ENCODE measurements at regions not wholly inside any gene's neighbourhood (a gene's known extent, or its start where the extent isn't known, plus 50 kb on each side); places are given as distances from the start of the nearest gene placed in this dataset.

GRCh38 chr13:50224534-50224933 lies 209.3 kb downstream of the KCNRG start:
- Histone ChIP-seq H3K4ac (ENCODE audit: low read depth, low read length) (no peak overlapping the region), H4K5ac (ENCODE audit: low read depth, low read length) (no peak overlapping the region), H3K9me1 (ENCODE audit: insufficient read depth, low read length) (peaks cover 4% of the 10 kb centered on the region; the same call in 1 of the 2 replicates), H3K79me1 (ENCODE audit: low read depth in 1 of 2, low read length in 2 of 2) (no peaks in the 10 kb centered on the region), H3K23ac (ENCODE audit: low read depth, low read length) (no peak overlapping the region), H3K27ac (ENCODE audit: insufficient read depth, low read length) (no peak overlapping the region), H3K4me2 (ENCODE audit: low read depth, low read length) (no peak overlapping the region), H4K91ac (ENCODE audit: insufficient read depth, low read depth, low read length) (no peak overlapping the region), H2BK120ac (ENCODE audit: low read depth, low read length) (no peak overlapping the region), H3K36me3 (ENCODE audit: control insufficient read depth, insufficient read depth, low read length) (no peaks in the 10 kb centered on the region), H3K9ac (ENCODE audit: low read depth, low read length) (no peak overlapping the region), H3K56ac (ENCODE audit: extremely low read depth, insufficient read depth, low read length) (no peak overlapping the region), H2BK5ac (ENCODE audit: low read depth, low read length, poor library complexity, severe bottlenecking) (no peak overlapping the region), H2AFZ (replicated peaks; ENCODE audit: low read length, poor library complexity) (no peak overlapping the region), H3K4me3 (ENCODE audit: insufficient read depth, low read depth, low read length) (no peak overlapping the region), H4K20me1 (ENCODE audit: insufficient read depth, low read length) (no peaks in the 10 kb centered on the region), H4K8ac (ENCODE audit: low read depth in 2 of 2, low read length in 2 of 2) (no peak overlapping the region), H2BK15ac (ENCODE audit: low read depth, low read length) (no peak overlapping the region), H3K9me3 (ENCODE audit: control insufficient read depth, insufficient read depth, low read length) (no peaks in the 10 kb centered on the region), H2BK20ac (ENCODE audit: low read depth, low read length) (no peak overlapping the region), H2AK9ac (replicated peaks; ENCODE audit: low read depth, low read length, poor library complexity) (no peak overlapping the region), H3K14ac (replicated peaks; ENCODE audit: low read depth, low read length) (no peak overlapping the region), H2AK5ac (ENCODE audit: low read depth, low read length) (no peak overlapping the region), H3K4me1 (ENCODE audit: control insufficient read depth, insufficient read depth, low read length) (peaks cover 2% of the 10 kb centered on the region; the same call in 1 of the 2 replicates), H3K18ac (ENCODE audit: low read depth, low read length) (no peak overlapping the region), H3K27me3 (ENCODE audit: control insufficient read depth, insufficient read depth, low read length) (peaks cover 8% of the 10 kb centered on the region)
- intact Hi-C loops (cut with micrococcal nuclease) (loop anchor here (10.0 kb wide), 1 partner anchor 310 kb away; no protein-coding TSS in a partner anchor), in situ Hi-C loops (cut with MboI; ENCODE audit: low sequenced_read_pairs) (no loop called here), dilution Hi-C loops (cut with HindIII; ENCODE audit: low sequenced_read_pairs, unreplicated experiment) (no loop called here)
- no peak for TF ChIP-seq MAZ (IDR thresholded peaks at IDR 0.05; ENCODE audit: borderline replicate concordance, low read depth, low read length)
- no peak for TF ChIP-seq NFE2L2 (IDR thresholded peaks at IDR 0.05; ENCODE audit: low read depth, low read length)
- peak; percentile 16; the same call in 1 of the 2 replicates for TF ChIP-seq CEBPB (IDR thresholded peaks at IDR 0.05; ENCODE audit: low read depth, low read length)
- TF ChIP-seq POLR2A (IDR thresholded peaks at IDR 0.05; ENCODE audit: low read depth, low read length) = no peak
- 0 out of 2 replicates have a peak, but pooled peaks have one; percentile 33 for ATAC-seq (ENCODE audit: low read depth)
- ChIA-PET CTCF (no interaction called here), POLR2A (ENCODE audit: unreplicated experiment) (no interaction called here)
- 70% methylated on average over 2 of the region's 4 CpGs; no CpG with 5 or more reads in 1 of the 2 experiments for WGBS, 2 experiments (ENCODE audit: extremely low coverage in 2 of 2, insufficient read length in 1 of 2)
- peak; percentile 51 for DNase-seq
- no TSS peak for BruUV-seq (replicated peaks)
